ENCODE measurements at regions not wholly inside any gene's neighbourhood (a gene's known extent, or its start where the extent isn't known, plus 50 kb on each side); places are given as distances from the start of the nearest gene placed in this dataset.

DNA sequence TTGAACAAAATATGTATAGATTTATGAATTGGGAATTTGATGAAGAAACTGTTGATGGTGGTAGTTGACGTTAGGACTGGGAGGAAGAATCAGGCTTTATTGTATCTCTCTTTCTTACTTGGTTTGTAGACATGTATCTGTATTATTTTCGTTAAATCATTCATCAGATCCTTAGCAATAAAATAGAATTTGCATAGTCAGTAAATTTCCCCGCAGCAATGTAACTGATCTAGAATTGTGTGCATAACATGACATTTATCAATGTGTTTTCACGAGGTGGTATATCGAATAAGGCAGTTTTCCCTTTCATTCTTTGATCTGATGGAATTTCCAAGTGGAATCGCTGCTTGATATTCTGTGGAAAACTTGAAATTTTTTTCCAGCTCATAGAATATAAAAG, 308.8 kb downstream of the SPRY1 start:
- no peak overlapping the region for H2AFZ ChIP-seq (ENCODE audit: low read length)
- H4K20me1 ChIP-seq (ENCODE audit: insufficient read depth, low read length) = no peaks in the 10 kb centered on the region
- no peak for DNase-seq
- TF ChIP-seq, protein P1, sequence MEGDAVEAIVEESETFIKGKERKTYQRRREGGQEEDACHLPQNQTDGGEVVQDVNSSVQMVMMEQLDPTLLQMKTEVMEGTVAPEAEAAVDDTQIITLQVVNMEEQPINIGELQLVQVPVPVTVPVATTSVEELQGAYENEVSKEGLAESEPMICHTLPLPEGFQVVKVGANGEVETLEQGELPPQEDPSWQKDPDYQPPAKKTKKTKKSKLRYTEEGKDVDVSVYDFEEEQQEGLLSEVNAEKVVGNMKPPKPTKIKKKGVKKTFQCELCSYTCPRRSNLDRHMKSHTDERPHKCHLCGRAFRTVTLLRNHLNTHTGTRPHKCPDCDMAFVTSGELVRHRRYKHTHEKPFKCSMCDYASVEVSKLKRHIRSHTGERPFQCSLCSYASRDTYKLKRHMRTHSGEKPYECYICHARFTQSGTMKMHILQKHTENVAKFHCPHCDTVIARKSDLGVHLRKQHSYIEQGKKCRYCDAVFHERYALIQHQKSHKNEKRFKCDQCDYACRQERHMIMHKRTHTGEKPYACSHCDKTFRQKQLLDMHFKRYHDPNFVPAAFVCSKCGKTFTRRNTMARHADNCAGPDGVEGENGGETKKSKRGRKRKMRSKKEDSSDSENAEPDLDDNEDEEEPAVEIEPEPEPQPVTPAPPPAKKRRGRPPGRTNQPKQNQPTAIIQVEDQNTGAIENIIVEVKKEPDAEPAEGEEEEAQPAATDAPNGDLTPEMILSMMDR (IDR thresholded peaks at IDR 0.05; ENCODE audit: low read length) = no peak
- TF ChIP-seq EZH2phosphoT487 (IDR thresholded peaks at IDR 0.05; ENCODE audit: low read length) (no peak), EZH2 (optimal IDR thresholded peaks at IDR 0.05; ENCODE audit: low read depth, low read length) (no peak)
- no peaks in the 10 kb centered on the region for H3K9me2 ChIP-seq (replicated peaks; ENCODE audit: insufficient read depth, low read length)
- no peak overlapping the region for H3K4me2 ChIP-seq (ENCODE audit: low read depth, low read length)
- H3K27me3 ChIP-seq (replicated peaks; ENCODE audit: insufficient read depth, low read length) = no peaks in the 10 kb centered on the region
- H3F3A ChIP-seq (ENCODE audit: insufficient read depth, low read length) = no peaks in the 10 kb centered on the region
- H3K36me3 ChIP-seq (replicated peaks; ENCODE audit: insufficient read depth, low read length) = no peaks in the 10 kb centered on the region
- H3K9ac ChIP-seq (ENCODE audit: low read length) = no peak overlapping the region
- H3K27ac ChIP-seq (ENCODE audit: low read length) = no peak overlapping the region
- H3K4me3 ChIP-seq (ENCODE audit: low read length) = no peak overlapping the region
- H3K79me2 ChIP-seq (ENCODE audit: low read length) = no peaks in the 10 kb centered on the region
- no peaks in the 10 kb centered on the region for H3K4me1 ChIP-seq (ENCODE audit: low read length)
- no peaks in the 10 kb centered on the region for H3K9me3 ChIP-seq (replicated peaks; ENCODE audit: insufficient read depth, low read length)

DNA sequence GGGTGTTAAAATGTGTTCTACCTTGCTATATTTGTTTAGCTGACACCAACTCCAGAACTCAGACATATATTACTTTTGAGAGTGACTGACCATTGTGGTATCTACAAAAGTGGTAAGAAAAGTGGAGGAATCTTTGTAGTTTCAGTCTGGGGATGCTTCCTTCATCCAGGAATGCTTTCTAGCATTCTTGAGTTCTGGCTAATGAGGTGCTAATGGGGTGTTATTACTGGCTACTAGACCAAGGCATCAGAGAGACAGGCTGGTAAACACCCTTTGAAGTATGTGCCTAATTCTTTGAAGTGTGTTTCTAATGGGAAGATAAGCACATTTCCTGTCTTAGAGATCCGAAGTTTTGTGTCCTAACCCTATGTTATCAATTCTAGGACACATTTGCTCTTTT, 310.4 kb downstream of the SPRY1 start:
- no peak overlapping the region for H3K9ac ChIP-seq (ENCODE audit: low read length)
- no peak overlapping the region for H2AFZ ChIP-seq (ENCODE audit: low read length)
- H3K27ac ChIP-seq (ENCODE audit: low read length) = no peak overlapping the region
- no peak overlapping the region for H3K4me2 ChIP-seq (ENCODE audit: low read depth, low read length)
- no peaks in the 10 kb centered on the region for H3K27me3 ChIP-seq (replicated peaks; ENCODE audit: insufficient read depth, low read length)
- H3K4me3 ChIP-seq (ENCODE audit: low read length) = no peak overlapping the region
- H4K20me1 ChIP-seq (ENCODE audit: insufficient read depth, low read length) = no peaks in the 10 kb centered on the region
- TF ChIP-seq EZH2phosphoT487 (IDR thresholded peaks at IDR 0.05; ENCODE audit: low read length) = no peak
- TF ChIP-seq, protein P1 (IDR thresholded peaks at IDR 0.05; ENCODE audit: low read length) = no peak
- no peak for TF ChIP-seq EZH2 (optimal IDR thresholded peaks at IDR 0.05; ENCODE audit: low read depth, low read length)
- no peaks in the 10 kb centered on the region for H3K79me2 ChIP-seq (ENCODE audit: low read length)
- no peaks in the 10 kb centered on the region for H3K36me3 ChIP-seq (replicated peaks; ENCODE audit: insufficient read depth, low read length)
- H3F3A ChIP-seq (ENCODE audit: insufficient read depth, low read length) = no peaks in the 10 kb centered on the region
- no peak for DNase-seq
- no peaks in the 10 kb centered on the region for H3K4me1 ChIP-seq (ENCODE audit: low read length)
- H3K9me3 ChIP-seq (replicated peaks; ENCODE audit: insufficient read depth, low read length) = no peaks in the 10 kb centered on the region
- H3K9me2 ChIP-seq (replicated peaks; ENCODE audit: insufficient read depth, low read length) = no peaks in the 10 kb centered on the region

DNA sequence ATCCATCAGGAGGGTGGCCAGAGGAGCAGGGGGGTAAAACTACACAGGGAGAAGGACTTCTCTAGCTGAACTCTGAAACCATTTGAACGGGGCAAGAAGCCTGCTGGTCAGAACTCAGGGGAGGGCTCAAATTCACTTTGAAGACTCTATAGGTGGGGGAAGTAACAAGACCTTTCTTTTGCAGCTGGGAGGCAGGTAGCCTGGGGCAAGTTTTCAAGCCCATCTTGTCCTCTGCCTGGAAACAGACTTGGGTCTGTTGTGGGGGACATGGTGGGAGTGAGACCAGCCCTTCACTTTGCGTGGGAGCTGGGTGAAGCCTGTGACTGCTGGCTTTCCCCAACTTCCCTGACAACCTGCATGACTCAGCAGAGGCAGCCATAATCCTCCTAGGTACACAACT, 312.3 kb downstream of the SPRY1 start:
- H3K9me2 ChIP-seq (replicated peaks; ENCODE audit: insufficient read depth, low read length) = no peaks in the 10 kb centered on the region
- TF ChIP-seq EZH2phosphoT487 (IDR thresholded peaks at IDR 0.05; ENCODE audit: low read length) (no peak), EZH2 (optimal IDR thresholded peaks at IDR 0.05; ENCODE audit: low read depth, low read length) (no peak)
- TF ChIP-seq, protein P1 (IDR thresholded peaks at IDR 0.05; ENCODE audit: low read length) = no peak
- no peak overlapping the region for H3K4me3 ChIP-seq (ENCODE audit: low read length)
- H3K4me2 ChIP-seq (ENCODE audit: low read depth, low read length) = no peak overlapping the region
- H4K20me1 ChIP-seq (ENCODE audit: insufficient read depth, low read length) = no peaks in the 10 kb centered on the region
- no peaks in the 10 kb centered on the region for H3K4me1 ChIP-seq (ENCODE audit: low read length)
- H3K27ac ChIP-seq (ENCODE audit: low read length) = no peak overlapping the region
- no peaks in the 10 kb centered on the region for H3F3A ChIP-seq (ENCODE audit: insufficient read depth, low read length)
- no peaks in the 10 kb centered on the region for H3K9me3 ChIP-seq (replicated peaks; ENCODE audit: insufficient read depth, low read length)
- H2AFZ ChIP-seq (ENCODE audit: low read length) = no peak overlapping the region
- H3K27me3 ChIP-seq (replicated peaks; ENCODE audit: insufficient read depth, low read length) = no peaks in the 10 kb centered on the region
- H3K36me3 ChIP-seq (replicated peaks; ENCODE audit: insufficient read depth, low read length) = no peaks in the 10 kb centered on the region
- H3K79me2 ChIP-seq (ENCODE audit: low read length) = no peaks in the 10 kb centered on the region
- no peak for DNase-seq
- H3K9ac ChIP-seq (ENCODE audit: low read length) = no peak overlapping the region

Data from MM.1S (cell line).